22Rv1 (cell line): ENCODE measurements at regions not wholly inside any gene's neighbourhood (a gene's known extent, or its start where the extent isn't known, plus 50 kb on each side); places are given as distances from the start of the nearest gene placed in this dataset.

ENCODE experiments used
- CTCF ChIP-seq: fragments of 450-650 bp; IDR thresholded peaks from 2 replicates; pipeline ENCODE4 v1.5.1; 2017; ENCODE audit warnings: mild to moderate bottlenecking
- ZFX ChIP-seq: fragments of 450-650 bp; IDR thresholded peaks from 2 replicates; pipeline ENCODE4 v1.6.1; 2017; ENCODE audit warnings: antibody characterized with exemption, borderline replicate concordance

- TF ChIP-seq CTCF = no peak
- TF ChIP-seq ZFX = no peak
Measured at GRCh38 chr13:99905224-99905623, 66.3 kb downstream of the ZIC5 start.
